HAP-1 (cell line): ENCODE measurements at regions not wholly inside any gene's neighbourhood (a gene's known extent, or its start where the extent isn't known, plus 50 kb on each side); places are given as distances from the start of the nearest gene placed in this dataset.

Experiments
- DNase-seq, 2 experiments: peaks; one replicate each; pipeline ENCODE4 v3.0.0-alpha.2; 2016 to 2020; ENCODE audit warnings: low spot score in 2 of 2
- H3K27me3 ChIP-seq: fragments of 250-450 bp; sonication (Bioruptor Pico); 2 replicates; pipeline ENCODE4 v1.5.1; 2020; ENCODE audit warnings: low read depth, mild to moderate bottlenecking, moderate library complexity
- H3K36me3 ChIP-seq: fragments of 250-450 bp; sonication (Bioruptor Pico); replicated peaks from 2 replicates; pipeline ENCODE4 v1.5.1; 2020; ENCODE audit warnings: mild to moderate bottlenecking
- H3K4me1 ChIP-seq: fragments of 250-450 bp; sonication (Bioruptor Pico); 2 replicates; pipeline ENCODE4 v1.5.1; 2020; ENCODE audit warnings: mild to moderate bottlenecking
- H3K4me3 ChIP-seq: fragments of 250-450 bp; sonication (Bioruptor Pico); 2 replicates; pipeline ENCODE4 v1.5.1; 2020; ENCODE audit warnings: mild to moderate bottlenecking, moderate library complexity
- H3K9me3 ChIP-seq: fragments of 250-450 bp; sonication (Bioruptor Pico); 2 replicates; pipeline ENCODE4 v1.5.1; 2020; ENCODE audit warnings: mild to moderate bottlenecking, moderate library complexity
- in situ Hi-C: fragments of 300-500 bp; cut with MboI; formaldehyde crosslinking; loops from 3 replicates; pipeline ENCODE4 v1.14.3; 2020; ENCODE audit warnings: low sequenced_read_pairs, inconsistent platforms, mixed read lengths

GRCh38 chr6:15879371-15880261 lies 216.8 kb upstream of the DTNBP1 start:
- no peaks in the 10 kb centered on the region for H3K4me1 ChIP-seq
- no peak overlapping the region for H3K4me3 ChIP-seq
- no peaks in the 10 kb centered on the region for H3K9me3 ChIP-seq
- DNase-seq: no peak
- H3K27me3 ChIP-seq: no peaks in the 10 kb centered on the region
- H3K36me3 ChIP-seq: no peaks in the 10 kb centered on the region
- in situ Hi-C loops: no loop called here

GRCh38 chr6:15877231-15877630 lies 214.4 kb upstream of the DTNBP1 start:
- Histone ChIP-seq H3K4me1 (peaks cover 10% of the 10 kb centered on the region), H3K4me3 (no peak overlapping the region), H3K9me3 (no peaks in the 10 kb centered on the region), H3K36me3 (no peaks in the 10 kb centered on the region), H3K27me3 (no peaks in the 10 kb centered on the region)
- in situ Hi-C loops: no loop called here
- DNase-seq: no peak

- Histone ChIP-seq H3K27me3 (no peaks in the 10 kb centered on the region), H3K4me3 (no peak overlapping the region), H3K4me1 (peaks cover 10% of the 10 kb centered on the region), H3K36me3 (no peaks in the 10 kb centered on the region), H3K9me3 (no peaks in the 10 kb centered on the region)
- in situ Hi-C loops: no loop called here
- no peak for DNase-seq
Observed at GRCh38 chr6:15876406-15876805, 213.6 kb upstream of the DTNBP1 start.

GRCh38 chr6:15875797-15876196 lies 213.0 kb upstream of the DTNBP1 start:
- no peak for DNase-seq
- H3K4me1 ChIP-seq: peaks cover 10% of the 10 kb centered on the region
- H3K9me3 ChIP-seq: no peaks in the 10 kb centered on the region
- H3K27me3 ChIP-seq: no peaks in the 10 kb centered on the region
- no peak overlapping the region for H3K4me3 ChIP-seq
- no peaks in the 10 kb centered on the region for H3K36me3 ChIP-seq
- in situ Hi-C loops: no loop called here

- no peak overlapping the region for H3K4me3 ChIP-seq
- peaks cover 10% of the 10 kb centered on the region for H3K4me1 ChIP-seq
- no peaks in the 10 kb centered on the region for H3K27me3 ChIP-seq
- in situ Hi-C loops: no loop called here
- H3K36me3 ChIP-seq: no peaks in the 10 kb centered on the region
- H3K9me3 ChIP-seq: no peaks in the 10 kb centered on the region
- DNase-seq: no peak
Observed at GRCh38 chr6:15874821-15875220, 212.0 kb upstream of the DTNBP1 start.

GRCh38 chr6:15874326-15874725 lies 211.5 kb upstream of the DTNBP1 start:
- H3K4me3 ChIP-seq: no peak overlapping the region
- no peaks in the 10 kb centered on the region for H3K27me3 ChIP-seq
- no peaks in the 10 kb centered on the region for H3K36me3 ChIP-seq
- no peak for DNase-seq
- H3K9me3 ChIP-seq: no peaks in the 10 kb centered on the region
- in situ Hi-C loops: no loop called here
- peaks cover 10% of the 10 kb centered on the region for H3K4me1 ChIP-seq

- no peak for DNase-seq
- Histone ChIP-seq H3K4me1 (peaks cover 10% of the 10 kb centered on the region), H3K9me3 (no peaks in the 10 kb centered on the region), H3K27me3 (no peaks in the 10 kb centered on the region), H3K36me3 (no peaks in the 10 kb centered on the region), H3K4me3 (no peak overlapping the region)
- in situ Hi-C loops: no loop called here
Observed at GRCh38 chr6:15872241-15873103, 209.6 kb upstream of the DTNBP1 start.

- Histone ChIP-seq H3K4me3 (no peak overlapping the region), H3K9me3 (no peaks in the 10 kb centered on the region), H3K4me1 (peaks cover 10% of the 10 kb centered on the region), H3K27me3 (no peaks in the 10 kb centered on the region), H3K36me3 (no peaks in the 10 kb centered on the region)
- in situ Hi-C loops: no loop called here
- DNase-seq: no peak
Observed at GRCh38 chr6:15871276-15871675, 208.4 kb upstream of the DTNBP1 start.

GRCh38 chr6:15870333-15871043 lies 207.7 kb upstream of the DTNBP1 start:
- Histone ChIP-seq H3K4me1 (peaks cover 10% of the 10 kb centered on the region), H3K27me3 (no peaks in the 10 kb centered on the region), H3K9me3 (no peaks in the 10 kb centered on the region), H3K4me3 (no peak overlapping the region), H3K36me3 (no peaks in the 10 kb centered on the region)
- no peak for DNase-seq
- in situ Hi-C loops: no loop called here

GRCh38 chr6:15864708-15865062 lies 201.9 kb upstream of the DTNBP1 start:
- in situ Hi-C loops: no loop called here
- DNase-seq: no peak
- H3K4me3 ChIP-seq: no peak overlapping the region
- no peaks in the 10 kb centered on the region for H3K36me3 ChIP-seq
- H3K9me3 ChIP-seq: no peaks in the 10 kb centered on the region
- no peaks in the 10 kb centered on the region for H3K4me1 ChIP-seq
- H3K27me3 ChIP-seq: no peaks in the 10 kb centered on the region

- Histone ChIP-seq H3K9me3 (no peaks in the 10 kb centered on the region), H3K4me3 (no peak overlapping the region), H3K27me3 (no peaks in the 10 kb centered on the region), H3K4me1 (no peaks in the 10 kb centered on the region), H3K36me3 (no peaks in the 10 kb centered on the region)
- in situ Hi-C loops: no loop called here
- no peak for DNase-seq
Observed at GRCh38 chr6:15864038-15864707, 201.3 kb upstream of the DTNBP1 start.

GRCh38 chr6:15862810-15863209 lies 200.0 kb upstream of the DTNBP1 start:
- no peak for DNase-seq
- H3K4me1 ChIP-seq: no peaks in the 10 kb centered on the region
- H3K36me3 ChIP-seq: no peaks in the 10 kb centered on the region
- no peak overlapping the region for H3K4me3 ChIP-seq
- in situ Hi-C loops: no loop called here
- no peaks in the 10 kb centered on the region for H3K9me3 ChIP-seq
- no peaks in the 10 kb centered on the region for H3K27me3 ChIP-seq

- Histone ChIP-seq H3K9me3 (no peaks in the 10 kb centered on the region), H3K4me1 (no peaks in the 10 kb centered on the region), H3K4me3 (no peak overlapping the region), H3K27me3 (no peaks in the 10 kb centered on the region), H3K36me3 (no peaks in the 10 kb centered on the region)
- in situ Hi-C loops: no loop called here
- no peak for DNase-seq
Observed at GRCh38 chr6:15861486-15861885, 198.7 kb upstream of the DTNBP1 start.
